ENCODE measurements at regions not wholly inside any gene's neighbourhood (a gene's known extent, or its start where the extent isn't known, plus 50 kb on each side); places are given as distances from the start of the nearest gene placed in this dataset.

DNA sequence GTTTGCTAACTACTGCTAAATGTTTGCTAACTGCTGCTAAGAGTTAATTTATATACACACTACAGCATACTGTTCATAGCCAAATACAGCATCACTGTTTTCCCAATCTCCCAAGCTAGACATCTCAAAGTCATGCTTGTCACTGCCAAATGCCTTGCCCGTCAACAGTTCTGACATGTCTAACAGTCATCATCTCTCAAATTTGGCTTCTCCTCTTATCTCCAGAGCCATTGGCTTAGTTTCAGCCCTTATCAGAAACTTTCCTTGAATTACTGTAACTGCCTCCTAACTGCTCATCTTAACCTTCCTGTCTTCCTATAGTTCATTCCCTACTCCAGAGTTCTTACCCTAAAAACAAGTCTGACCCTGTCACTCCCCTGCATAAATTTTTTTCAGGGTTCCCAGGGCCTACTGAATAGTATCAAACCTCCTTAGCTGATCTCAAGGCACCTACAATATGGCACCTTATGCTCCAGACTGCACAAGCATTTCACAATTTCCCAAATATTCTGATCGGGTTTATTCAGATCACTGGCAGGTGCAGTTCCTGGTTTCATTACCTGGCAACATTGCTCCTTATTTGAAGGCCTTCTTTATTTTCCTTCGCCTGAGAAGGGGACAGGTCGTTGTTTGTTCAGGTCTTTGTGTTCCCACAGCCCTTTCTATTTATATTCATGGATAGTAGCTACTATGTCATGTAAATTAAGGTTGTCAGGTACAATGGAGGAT is 55.9 kb upstream of the ANKRD55 start:
- TF ChIP-seq, protein P1, sequence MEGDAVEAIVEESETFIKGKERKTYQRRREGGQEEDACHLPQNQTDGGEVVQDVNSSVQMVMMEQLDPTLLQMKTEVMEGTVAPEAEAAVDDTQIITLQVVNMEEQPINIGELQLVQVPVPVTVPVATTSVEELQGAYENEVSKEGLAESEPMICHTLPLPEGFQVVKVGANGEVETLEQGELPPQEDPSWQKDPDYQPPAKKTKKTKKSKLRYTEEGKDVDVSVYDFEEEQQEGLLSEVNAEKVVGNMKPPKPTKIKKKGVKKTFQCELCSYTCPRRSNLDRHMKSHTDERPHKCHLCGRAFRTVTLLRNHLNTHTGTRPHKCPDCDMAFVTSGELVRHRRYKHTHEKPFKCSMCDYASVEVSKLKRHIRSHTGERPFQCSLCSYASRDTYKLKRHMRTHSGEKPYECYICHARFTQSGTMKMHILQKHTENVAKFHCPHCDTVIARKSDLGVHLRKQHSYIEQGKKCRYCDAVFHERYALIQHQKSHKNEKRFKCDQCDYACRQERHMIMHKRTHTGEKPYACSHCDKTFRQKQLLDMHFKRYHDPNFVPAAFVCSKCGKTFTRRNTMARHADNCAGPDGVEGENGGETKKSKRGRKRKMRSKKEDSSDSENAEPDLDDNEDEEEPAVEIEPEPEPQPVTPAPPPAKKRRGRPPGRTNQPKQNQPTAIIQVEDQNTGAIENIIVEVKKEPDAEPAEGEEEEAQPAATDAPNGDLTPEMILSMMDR (conservative IDR thresholded peaks at IDR 0.05; ENCODE audit: low read depth, low read length): no peak
- no peak for TF ChIP-seq EZH2 (IDR thresholded peaks at IDR 0.05; ENCODE audit: borderline replicate concordance, low read depth, low read length, poor library complexity, severe bottlenecking)
